Activated CD4-positive, CD25-positive, alpha-beta regulatory T cell treated with anti-CD3 and anti-CD28 coated beads, Interleukin-2, amount 50 U/mL, for 24 hours (primary cell): ENCODE measurements at regions not wholly inside any gene's neighbourhood (a gene's known extent, or its start where the extent isn't known, plus 50 kb on each side); places are given as distances from the start of the nearest gene placed in this dataset.

Experiments used
- ATAC-seq, 2 donors: fragments of 150-1000 bp; cut with Tn5 transposase; one replicate each; pipeline ENCODE4 v1.10.0; 2021; ENCODE audit warnings: mild to moderate bottlenecking in 1 of 2, moderate library complexity in 1 of 2

DNA sequence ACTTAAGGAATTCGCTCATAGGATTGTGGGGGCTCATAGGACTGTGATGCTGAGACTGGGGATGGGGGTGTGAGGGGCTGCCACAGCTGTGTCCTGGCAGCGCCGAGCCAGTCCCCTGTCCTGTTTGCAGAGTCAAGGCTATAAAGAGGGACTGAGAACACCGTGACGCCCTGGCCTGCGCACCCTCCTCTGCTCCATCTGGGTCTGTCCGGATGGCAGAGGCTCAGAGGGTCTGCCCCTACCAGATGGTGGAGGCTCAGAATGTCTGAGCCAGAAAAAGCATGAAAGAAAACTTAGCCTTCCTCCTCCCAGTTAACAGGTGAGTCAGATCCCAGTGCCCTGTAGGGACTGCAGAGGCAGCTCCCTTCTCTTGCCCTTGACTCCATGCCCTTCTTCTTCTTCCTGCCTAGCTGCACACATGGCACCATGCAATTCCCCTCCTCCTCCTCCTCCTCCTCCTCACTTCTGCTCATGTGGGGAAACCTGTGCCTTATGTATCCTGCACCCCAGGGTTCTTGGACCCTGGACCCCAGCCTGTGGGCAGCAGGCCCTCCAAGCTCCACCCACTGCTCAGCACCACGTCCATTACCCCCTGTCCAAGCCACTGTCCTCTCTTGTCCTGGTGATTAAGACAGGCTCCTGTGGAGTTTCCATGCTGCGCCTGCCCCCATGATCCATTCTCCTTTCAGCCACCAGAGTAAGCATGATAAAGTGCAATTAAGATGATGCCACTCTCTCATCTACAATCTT lies 410.0 kb upstream of the SULF2 start:
- no peak for ATAC-seq

DNA sequence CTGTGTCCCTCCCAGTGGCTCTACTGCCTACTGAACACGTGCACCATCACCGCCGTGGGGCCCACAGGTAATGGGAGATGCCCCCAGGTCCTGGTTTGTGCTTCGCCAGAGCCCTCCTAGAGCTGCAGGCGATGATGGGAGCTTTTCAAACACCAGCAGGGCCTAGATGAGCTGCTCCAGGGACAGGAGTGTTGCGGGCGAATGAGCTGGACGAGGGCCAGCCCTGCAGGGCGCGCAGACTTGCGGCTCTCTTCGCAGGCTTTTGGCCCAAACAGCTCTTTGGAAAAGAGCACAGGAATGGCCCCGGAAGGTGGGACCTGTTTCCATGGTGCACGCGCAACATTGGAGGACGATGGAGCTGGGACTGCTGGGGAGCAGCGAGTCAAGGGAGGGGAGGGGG lies 409.3 kb upstream of the SULF2 start:
- ATAC-seq = no peak

GRCh38 chr20:48193627-48194425 lies 408.5 kb upstream of the SULF2 start:
- no peak for ATAC-seq

DNA sequence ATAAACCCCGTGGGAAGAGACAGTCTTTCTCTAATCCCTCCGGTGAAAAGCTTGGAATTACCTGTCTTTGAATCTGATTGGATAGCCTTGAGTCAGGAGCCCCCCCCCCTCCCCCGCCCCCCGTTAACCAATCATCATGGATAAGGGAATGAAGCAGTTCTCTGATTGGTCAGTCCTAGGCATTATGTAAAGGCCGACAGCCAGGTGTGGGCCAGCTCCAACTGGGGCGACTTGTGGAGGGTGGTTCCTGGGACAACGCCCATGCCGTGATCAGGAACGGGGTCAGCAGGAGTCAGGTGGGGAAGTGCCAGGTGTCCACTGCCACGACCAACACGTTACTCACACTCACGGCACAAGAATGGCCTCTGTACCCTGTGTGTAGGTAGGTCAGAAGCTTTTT lies 406.8 kb upstream of the SULF2 start:
- no peak for ATAC-seq

DNA sequence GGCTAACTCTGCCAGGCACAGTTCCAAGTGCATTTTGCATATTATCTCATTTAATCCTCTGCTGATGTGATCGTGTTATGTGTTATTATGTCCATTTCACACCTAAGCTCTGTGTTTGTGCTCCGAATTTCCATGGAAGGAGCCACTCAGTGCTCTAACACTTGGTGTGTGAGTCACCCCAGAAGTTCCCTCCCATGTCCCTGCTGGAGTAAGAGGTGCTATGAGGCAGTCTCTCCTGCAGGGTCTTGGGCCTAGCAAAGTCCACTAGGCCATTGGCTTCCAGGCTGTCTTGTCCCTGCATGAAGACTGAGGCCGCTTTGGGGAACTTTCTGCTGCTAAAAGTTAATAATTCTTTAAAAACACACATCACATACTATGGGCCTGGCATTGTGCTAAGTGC lies 405.9 kb upstream of the SULF2 start:
- no peak for ATAC-seq

- no peak for ATAC-seq
Observed at GRCh38 chr20:48190757-48191156, 405.5 kb upstream of the SULF2 start.

DNA sequence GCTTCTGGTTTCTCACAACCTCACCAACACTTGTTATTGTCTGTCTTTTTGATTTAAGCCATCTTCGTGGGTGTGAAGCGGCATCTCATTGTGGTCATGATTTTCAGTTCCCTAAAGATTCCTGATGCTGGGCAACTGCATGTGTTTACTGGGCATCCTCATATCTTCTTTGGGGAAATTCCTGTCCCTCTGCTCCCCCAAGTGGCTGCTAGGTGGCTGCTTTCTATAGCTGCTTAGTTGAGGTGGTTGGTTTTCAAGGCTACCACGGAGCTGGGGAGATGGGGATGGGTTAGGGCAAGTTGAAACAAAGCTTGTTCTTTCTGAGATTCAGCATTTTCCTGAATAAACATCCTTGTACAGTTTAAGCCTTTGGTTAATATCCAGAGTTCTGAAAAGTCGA lies 403.9 kb upstream of the SULF2 start:
- ATAC-seq = no peak

DNA sequence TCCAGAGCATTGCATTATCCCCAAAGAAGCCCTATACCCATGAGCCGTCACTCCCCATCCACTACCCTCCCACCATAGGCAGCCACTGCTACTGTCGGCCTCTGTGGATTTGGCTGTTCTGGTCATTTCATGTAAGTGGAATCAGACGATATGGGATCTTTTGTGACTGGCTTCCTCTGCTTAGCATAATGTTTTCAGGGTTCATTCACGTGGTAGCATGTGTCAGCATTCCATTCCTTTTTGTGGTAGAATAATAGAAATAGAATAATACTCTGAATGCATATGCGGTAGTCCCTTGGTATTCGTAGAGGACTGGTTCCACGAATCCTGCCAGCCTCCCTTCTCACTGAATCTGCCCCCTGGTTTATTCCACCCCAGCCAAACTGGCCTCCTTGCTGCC lies 402.6 kb upstream of the SULF2 start:
- no peak for ATAC-seq

GRCh38 chr20:48186915-48187314 lies 401.6 kb upstream of the SULF2 start:
- ATAC-seq = no peak

- ATAC-seq = no peak
Observed at GRCh38 chr20:48186447-48186846, 401.2 kb upstream of the SULF2 start.

- no peak for ATAC-seq
Observed at GRCh38 chr20:48184229-48184628, 398.9 kb upstream of the SULF2 start.

- no peak for ATAC-seq
Observed at GRCh38 chr20:48181261-48181935, 396.1 kb upstream of the SULF2 start.

- ATAC-seq = no peak
Observed at GRCh38 chr20:48180618-48181017, 395.3 kb upstream of the SULF2 start.

DNA sequence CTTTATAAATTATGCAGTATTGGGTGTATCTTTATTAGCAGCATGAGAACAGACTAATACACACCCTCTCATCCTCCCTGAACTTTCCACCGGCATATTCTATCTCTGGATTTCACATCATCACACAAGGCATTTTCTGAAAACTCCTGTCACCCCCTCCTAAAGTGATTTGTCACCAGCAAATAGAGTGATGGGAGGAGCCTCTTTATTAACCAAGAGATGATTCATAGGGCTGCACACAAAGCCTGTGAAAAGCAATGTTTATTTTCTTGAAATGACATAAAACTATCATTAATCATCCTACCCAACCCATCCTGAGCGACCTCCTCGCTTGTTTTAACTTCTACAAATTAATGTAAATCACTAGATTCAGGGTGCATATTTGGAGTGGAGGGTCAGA lies 394.7 kb upstream of the SULF2 start:
- ATAC-seq = no peak

DNA sequence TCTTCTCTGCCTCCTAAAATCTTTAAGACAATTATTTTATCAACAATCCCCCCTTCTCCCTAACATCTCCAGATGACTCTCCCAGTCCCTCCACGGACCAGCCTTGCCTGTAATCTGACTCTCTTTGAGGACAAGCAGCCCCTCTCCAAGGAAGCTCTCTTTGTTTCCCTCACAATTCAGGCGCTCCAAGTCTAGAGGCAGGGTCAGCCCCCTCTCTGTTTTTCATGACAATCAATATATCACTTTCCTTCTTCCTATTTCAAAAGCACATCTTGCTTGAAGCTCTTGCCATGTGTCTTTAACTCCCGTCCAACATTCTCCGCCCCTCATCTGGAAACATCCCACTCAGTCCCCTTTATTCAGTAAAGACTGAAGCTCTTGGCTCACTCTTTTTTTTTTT lies 393.4 kb upstream of the SULF2 start:
- ATAC-seq = no peak

DNA sequence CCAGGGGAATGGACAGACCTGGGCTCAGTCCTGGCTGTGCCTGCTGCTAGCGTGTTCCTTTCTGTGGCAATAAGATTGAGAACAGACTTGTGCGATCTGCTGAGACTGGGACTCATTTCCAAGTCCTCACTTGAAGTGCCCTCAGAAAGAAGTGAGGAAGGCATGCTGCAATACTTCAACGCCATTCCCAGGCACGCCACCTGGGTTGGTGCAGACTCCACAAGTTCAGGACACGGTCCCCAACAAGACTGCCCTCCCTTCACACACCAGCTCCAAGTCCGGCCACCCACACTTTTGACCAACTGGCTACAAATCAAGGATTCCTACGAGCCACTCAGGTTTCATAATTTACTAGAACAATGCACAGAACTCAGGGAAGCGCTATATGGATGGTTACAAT lies 391.8 kb upstream of the SULF2 start:
- no peak for ATAC-seq

- no peak for ATAC-seq
Observed at GRCh38 chr20:48176139-48176538, 390.9 kb upstream of the SULF2 start.

GRCh38 chr20:48175261-48175660 lies 390.0 kb upstream of the SULF2 start:
- no peak for ATAC-seq

DNA sequence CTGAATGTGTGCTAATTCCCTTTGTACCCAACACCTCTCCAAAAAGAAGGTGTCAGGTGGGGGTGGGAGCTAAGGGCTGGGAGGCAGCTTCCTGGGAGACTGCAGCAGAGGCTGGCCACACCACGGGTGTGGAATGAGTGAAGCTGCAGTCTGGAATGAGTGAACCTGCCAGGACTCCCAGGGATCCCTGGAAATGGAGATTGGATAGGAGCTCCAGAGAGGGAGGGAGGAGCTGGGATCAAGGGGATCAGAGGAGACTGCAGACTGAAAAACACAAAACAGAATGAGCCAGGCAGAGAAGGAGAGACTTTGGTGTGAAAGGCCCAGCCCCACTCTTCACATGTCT lies 387.0 kb upstream of the SULF2 start:
- ATAC-seq = no peak

GRCh38 chr20:48171626-48172356 lies 386.5 kb upstream of the SULF2 start:
- ATAC-seq = no peak

DNA sequence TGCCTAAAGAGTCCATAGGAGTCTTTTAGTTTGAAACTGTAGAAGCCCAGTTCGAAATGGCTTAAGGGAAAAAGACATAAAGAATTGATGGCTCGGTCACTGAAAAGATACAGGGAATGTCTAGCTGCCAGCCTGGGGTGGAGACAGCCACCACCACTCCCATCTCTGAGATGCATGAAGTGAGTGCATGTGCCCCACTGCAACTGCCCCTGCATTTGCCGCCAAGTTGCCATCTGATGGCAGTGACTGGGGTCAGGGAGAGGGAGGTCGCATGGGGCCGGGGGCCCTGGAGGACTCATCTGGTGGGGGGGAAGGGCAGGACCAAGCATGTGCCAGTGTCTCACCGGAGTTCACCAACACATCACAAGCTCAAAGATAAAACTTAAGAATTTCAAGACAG lies 385.8 kb upstream of the SULF2 start:
- no peak for ATAC-seq

DNA sequence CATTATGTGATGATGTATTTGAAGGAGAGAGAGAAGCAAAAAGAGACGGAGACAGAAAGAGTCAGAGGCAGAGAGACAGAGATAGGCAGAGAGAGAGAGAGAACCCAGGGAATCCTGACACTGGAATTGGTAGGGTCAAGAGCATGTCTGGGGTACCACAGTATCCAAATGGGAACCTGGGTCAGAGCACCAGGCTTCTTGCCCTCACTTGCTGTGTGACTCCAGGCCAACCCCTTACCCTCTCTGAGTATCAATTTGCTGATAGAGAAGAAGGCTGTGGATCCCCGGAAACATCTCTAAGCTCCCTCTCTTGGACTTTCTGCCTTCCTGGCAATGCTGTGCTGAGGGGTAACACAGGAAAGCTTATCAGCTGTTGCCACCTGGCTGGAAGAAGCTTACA lies 385.3 kb upstream of the SULF2 start:
- ATAC-seq = no peak

DNA sequence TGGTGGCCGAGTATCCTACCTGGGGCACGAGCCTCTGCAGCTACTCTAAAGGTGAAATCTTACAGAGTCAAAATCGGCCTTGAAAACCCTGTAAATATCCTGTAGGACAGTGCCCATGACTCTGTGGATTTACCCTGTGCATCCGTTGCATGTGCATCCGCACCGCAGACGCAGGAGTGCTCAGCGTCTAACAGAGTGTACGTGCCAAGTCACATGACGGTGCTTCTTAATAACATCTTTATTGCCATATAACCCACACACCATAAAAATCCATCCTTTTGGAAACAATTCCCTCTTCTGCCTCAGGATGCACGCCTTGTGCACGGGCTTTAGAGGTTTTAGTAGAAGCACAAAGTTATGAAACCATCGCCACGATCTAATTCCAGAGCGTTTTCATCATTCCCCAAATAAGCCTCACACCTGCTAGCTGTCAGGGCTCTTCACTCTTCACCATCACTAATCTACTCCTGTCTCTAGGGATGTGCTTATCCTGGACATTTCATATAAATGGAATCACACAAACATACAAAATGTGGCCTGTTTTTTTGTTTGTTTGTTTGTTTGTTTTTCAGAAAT lies 384.5 kb upstream of the SULF2 start:
- no peak for ATAC-seq
